Eye (tissue), 1 donor: ENCODE measurements at regions not wholly inside any gene's neighbourhood (a gene's known extent, or its start where the extent isn't known, plus 50 kb on each side); places are given as distances from the start of the nearest gene placed in this dataset.

Experiments
- DNase-seq: peaks from one replicate; pipeline ENCODE4 v3.0.0-alpha.2; 2015

- no peak for DNase-seq
These were observed 387.3 kb downstream of the AASDHPPT start for GRCh38 chr11:106464728-106465127.

GRCh38 chr11:106466521-106467080, 389.1 kb downstream of the AASDHPPT start:
- peak; percentile 21 for DNase-seq

GRCh38 chr11:106467501-106467900, 390.0 kb downstream of the AASDHPPT start:
- DNase-seq, result no peak

- no peak for DNase-seq
These were observed 390.6 kb downstream of the AASDHPPT start for GRCh38 chr11:106468086-106468485.

GRCh38 chr11:106468531-106468930, 391.1 kb downstream of the AASDHPPT start:
- no peak for DNase-seq

GRCh38 chr11:106470230-106470629, 392.8 kb downstream of the AASDHPPT start:
- DNase-seq, result no peak

GRCh38 chr11:106471276-106471675, 393.8 kb downstream of the AASDHPPT start:
- DNase-seq, result no peak

GRCh38 chr11:106473089-106473722, 395.7 kb downstream of the AASDHPPT start:
- peak; percentile 50 for DNase-seq

- no peak for DNase-seq
These were observed 396.8 kb downstream of the AASDHPPT start for GRCh38 chr11:106474274-106474673.

- DNase-seq, result no peak
These were observed 397.7 kb downstream of the AASDHPPT start for GRCh38 chr11:106475181-106475580.

GRCh38 chr11:106477776-106478175, 400.3 kb downstream of the AASDHPPT start:
- DNase-seq, result no peak

- no peak for DNase-seq
These were observed 402.2 kb downstream of the AASDHPPT start for GRCh38 chr11:106479646-106480045.

GRCh38 chr11:106480581-106481190, 403.2 kb downstream of the AASDHPPT start:
- DNase-seq, result no peak

- peak; percentile 34 for DNase-seq
These were observed 405.7 kb downstream of the AASDHPPT start for GRCh38 chr11:106482917-106483785.

- DNase-seq, result no peak
These were observed 414.3 kb downstream of the AASDHPPT start for GRCh38 chr11:106491751-106492150.

GRCh38 chr11:106493751-106494150, 416.3 kb downstream of the AASDHPPT start:
- DNase-seq, result no peak

- DNase-seq, result no peak
These were observed 417.6 kb downstream of the AASDHPPT start for GRCh38 chr11:106495046-106495445.

GRCh38 chr11:106496677-106497076, 419.2 kb downstream of the AASDHPPT start:
- DNase-seq, result no peak

- no peak for DNase-seq
These were observed 419.9 kb downstream of the AASDHPPT start for GRCh38 chr11:106497321-106497720.

GRCh38 chr11:106497822-106498221, 420.4 kb downstream of the AASDHPPT start:
- no peak for DNase-seq

- DNase-seq, result peak; percentile 71
These were observed 426.4 kb downstream of the AASDHPPT start for GRCh38 chr11:106503901-106504300.

- DNase-seq, result no peak
These were observed 430.3 kb downstream of the AASDHPPT start for GRCh38 chr11:106507645-106508306.

GRCh38 chr11:106514706-106515105, 437.2 kb downstream of the AASDHPPT start:
- DNase-seq, result no peak
